ENCODE measurements at regions not wholly inside any gene's neighbourhood (a gene's known extent, or its start where the extent isn't known, plus 50 kb on each side); places are given as distances from the start of the nearest gene placed in this dataset.

- TF ChIP-seq POLR2AphosphoS5 (IDR thresholded peaks at IDR 0.05; ENCODE audit: control insufficient read depth, insufficient read depth, low read depth, low read length), result no peak
- TF ChIP-seq EZH2 (IDR thresholded peaks at IDR 0.05; ENCODE audit: borderline replicate concordance, low read depth, low read length), result no peak
Observed at GRCh38 chrX:93598076-93598475, 75.3 kb downstream of the NAP1L3 start.
